ENCODE measurements at regions not wholly inside any gene's neighbourhood (a gene's known extent, or its start where the extent isn't known, plus 50 kb on each side); places are given as distances from the start of the nearest gene placed in this dataset.

DNA sequence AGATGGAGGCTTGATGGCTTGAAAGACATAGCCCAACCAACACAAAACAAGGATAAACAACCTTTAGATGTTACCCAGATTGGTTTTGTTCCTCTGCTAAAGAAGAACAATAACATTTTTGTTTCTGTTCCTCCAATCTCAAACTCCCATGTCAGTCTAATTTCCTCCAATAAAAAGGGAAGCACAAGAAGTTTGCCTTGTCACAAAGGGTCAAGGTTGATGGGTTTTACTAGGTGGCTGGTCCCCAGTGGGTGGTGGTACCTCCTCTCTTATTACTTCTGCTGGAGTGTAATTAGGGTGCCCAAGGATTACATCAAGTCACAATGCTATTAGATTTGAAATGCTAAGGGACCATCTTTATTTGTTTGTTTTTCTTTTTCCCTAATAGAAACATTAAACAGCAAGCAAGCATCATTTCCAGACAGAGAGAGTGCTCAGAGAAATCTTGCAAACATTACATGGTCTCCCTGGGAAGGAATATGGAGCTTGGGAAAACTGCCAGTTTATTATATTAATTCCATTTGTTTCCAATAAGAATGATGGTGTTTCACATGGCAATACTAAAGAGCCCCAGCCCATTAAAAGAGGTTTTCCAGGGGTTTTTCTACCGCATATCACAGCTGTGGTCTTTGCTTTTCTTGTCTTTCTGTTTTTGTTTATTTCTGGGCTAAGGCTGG is 78.3 kb upstream of the AOAH start:
- Histone ChIP-seq H3K27me3 (no peaks in the 10 kb centered on the region), H3K4me1 (no peaks in the 10 kb centered on the region), H3K4me3 (no peak overlapping the region), H3K9me3 (no peaks in the 10 kb centered on the region), H3K36me3 (no peaks in the 10 kb centered on the region), H3K27ac (no peak overlapping the region)
- DNase-seq: no peak
- TF ChIP-seq, protein P1, sequence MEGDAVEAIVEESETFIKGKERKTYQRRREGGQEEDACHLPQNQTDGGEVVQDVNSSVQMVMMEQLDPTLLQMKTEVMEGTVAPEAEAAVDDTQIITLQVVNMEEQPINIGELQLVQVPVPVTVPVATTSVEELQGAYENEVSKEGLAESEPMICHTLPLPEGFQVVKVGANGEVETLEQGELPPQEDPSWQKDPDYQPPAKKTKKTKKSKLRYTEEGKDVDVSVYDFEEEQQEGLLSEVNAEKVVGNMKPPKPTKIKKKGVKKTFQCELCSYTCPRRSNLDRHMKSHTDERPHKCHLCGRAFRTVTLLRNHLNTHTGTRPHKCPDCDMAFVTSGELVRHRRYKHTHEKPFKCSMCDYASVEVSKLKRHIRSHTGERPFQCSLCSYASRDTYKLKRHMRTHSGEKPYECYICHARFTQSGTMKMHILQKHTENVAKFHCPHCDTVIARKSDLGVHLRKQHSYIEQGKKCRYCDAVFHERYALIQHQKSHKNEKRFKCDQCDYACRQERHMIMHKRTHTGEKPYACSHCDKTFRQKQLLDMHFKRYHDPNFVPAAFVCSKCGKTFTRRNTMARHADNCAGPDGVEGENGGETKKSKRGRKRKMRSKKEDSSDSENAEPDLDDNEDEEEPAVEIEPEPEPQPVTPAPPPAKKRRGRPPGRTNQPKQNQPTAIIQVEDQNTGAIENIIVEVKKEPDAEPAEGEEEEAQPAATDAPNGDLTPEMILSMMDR (IDR thresholded peaks at IDR 0.05): no peak
- TF ChIP-seq POLR2A (IDR thresholded peaks at IDR 0.05): no peak

DNA sequence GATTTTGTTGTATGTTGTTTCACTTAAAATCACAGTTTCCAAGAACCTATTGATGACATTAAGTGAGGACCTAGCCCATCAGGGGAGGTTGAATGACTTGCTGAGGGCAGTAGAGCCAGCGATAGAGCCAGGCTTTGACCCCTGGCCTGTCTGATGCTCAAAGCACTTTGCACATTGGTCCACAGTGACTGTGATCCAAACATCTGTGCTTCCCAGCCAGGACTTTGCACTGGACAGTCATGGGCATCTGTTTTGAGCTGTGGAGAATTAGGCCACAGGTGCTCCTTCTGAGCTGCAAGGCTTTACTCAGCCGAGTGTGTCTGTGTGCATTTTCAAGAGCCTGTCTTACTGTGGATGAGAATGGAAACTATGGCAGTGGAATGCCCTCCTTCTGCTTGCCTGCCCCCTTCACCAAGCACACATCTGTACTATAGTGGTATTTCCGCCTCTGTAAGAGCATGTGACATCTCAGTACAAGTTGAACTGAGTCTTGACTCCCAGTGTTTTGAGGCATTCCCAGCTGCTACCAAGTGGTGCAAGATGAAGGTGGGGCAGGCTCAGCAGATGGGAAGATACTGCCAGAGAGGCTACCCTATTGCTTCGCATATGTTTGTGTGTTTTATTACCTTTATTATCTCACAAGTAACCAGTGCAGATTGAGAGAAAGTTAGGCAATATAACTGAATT is 72.7 kb upstream of the AOAH start:
- TF ChIP-seq, protein P1 (IDR thresholded peaks at IDR 0.05): no peak
- no peak for TF ChIP-seq POLR2A (IDR thresholded peaks at IDR 0.05)
- Histone ChIP-seq H3K9me3 (no peaks in the 10 kb centered on the region), H3K36me3 (no peaks in the 10 kb centered on the region), H3K4me3 (no peak overlapping the region), H3K27me3 (no peaks in the 10 kb centered on the region), H3K4me1 (peaks cover 0 to 6% (median 3%) of the 10 kb centered on the region in 4 donors), H3K27ac (peak overlapping the region in 1 of 4 donors; percentile 87)
- DNase-seq: peak in 1 of 3 donors; percentile 73

DNA sequence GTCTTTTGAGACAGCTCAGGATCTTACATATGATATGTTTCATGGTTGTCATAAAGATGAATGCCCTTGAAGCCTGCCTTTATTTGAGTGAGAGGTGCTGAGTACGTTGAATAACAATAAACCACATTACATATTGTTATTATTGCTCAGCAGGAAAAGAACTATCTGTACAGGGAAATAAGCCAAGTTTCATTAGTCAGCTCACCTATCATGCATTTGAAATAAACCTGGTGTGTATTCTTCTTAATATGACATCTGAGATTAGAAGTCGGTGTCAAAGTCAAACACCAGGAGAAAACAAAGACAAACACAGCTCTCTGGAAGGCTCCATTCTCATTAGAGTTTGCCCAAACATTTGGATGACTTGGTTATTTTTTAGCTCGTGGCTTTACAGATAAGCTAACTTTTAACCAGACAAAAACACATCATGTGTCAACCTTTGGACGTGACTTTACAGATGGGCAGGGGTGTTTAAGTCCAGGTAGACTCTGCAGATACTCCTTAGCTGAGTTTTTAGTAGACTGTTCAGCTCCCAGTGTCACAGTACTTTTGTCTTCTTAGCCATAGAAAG is 71.2 kb upstream of the AOAH start:
- Histone ChIP-seq H3K27me3 (no peaks in the 10 kb centered on the region), H3K9me3 (no peaks in the 10 kb centered on the region), H3K4me1 (peaks cover 0 to 6% (median 3%) of the 10 kb centered on the region in 4 donors), H3K27ac (peak overlapping the region in 3 of 4 donors; percentile 42 to 87 (median 45)), H3K4me3 (no peak overlapping the region), H3K36me3 (no peaks in the 10 kb centered on the region)
- no peak for DNase-seq
- TF ChIP-seq, protein P1 (IDR thresholded peaks at IDR 0.05): peak in 1 of 6 experiments; percentile 9
- no peak for TF ChIP-seq POLR2A (IDR thresholded peaks at IDR 0.05)

DNA sequence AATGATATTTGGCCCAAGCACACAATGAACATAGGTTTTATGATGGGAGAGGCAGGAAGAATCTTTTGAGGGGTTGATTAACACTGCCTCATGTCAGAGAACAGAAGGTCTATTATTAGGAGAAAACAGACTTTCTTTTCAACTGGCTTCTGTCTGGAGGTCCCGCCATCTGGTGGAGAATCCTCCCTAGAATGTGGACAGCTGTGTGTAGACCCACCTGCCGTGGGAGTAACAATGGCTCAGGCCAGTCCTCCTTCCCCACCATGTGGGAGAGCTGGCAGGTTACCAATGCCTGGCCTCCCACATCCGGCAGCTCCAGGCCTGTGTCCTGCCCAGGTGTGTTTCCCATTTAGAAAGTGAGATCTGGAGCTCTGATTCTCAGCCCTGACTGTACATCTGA is 70.4 kb upstream of the AOAH start:
- DNase-seq: no peak
- H3K4me3 ChIP-seq: no peak overlapping the region
- H3K27ac ChIP-seq: peak overlapping the region; percentile 6 to 87 (median 38)
- no peaks in the 10 kb centered on the region for H3K27me3 ChIP-seq
- TF ChIP-seq, protein P1 (IDR thresholded peaks at IDR 0.05): no peak
- TF ChIP-seq POLR2A (IDR thresholded peaks at IDR 0.05): no peak
- H3K4me1 ChIP-seq: peaks cover 0 to 6% (median 3%) of the 10 kb centered on the region in 4 donors
- H3K9me3 ChIP-seq: no peaks in the 10 kb centered on the region
- no peaks in the 10 kb centered on the region for H3K36me3 ChIP-seq

DNA sequence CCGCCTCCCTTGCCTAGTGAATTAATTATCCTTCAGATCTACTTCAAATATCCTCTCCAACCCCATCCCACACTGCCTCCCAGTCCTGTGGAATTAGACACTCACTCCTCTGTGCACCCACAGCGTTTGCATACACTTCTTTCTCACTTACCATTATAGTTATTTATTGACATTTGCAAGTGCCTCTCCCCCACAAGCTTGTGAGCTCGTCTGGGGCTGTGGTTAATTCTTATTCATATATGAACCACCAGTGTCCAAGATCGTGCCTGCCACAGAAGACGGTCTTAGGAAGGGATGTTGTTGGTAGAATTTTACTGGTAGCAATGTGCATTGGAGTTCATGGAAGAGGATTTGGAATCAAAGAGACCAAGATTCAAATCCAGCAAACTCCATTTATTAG is 68.1 kb upstream of the AOAH start:
- Histone ChIP-seq H3K27ac (no peak overlapping the region), H3K27me3 (no peaks in the 10 kb centered on the region), H3K9me3 (no peaks in the 10 kb centered on the region), H3K4me1 (peaks cover 0 to 6% (median 6%) of the 10 kb centered on the region in 4 donors), H3K4me3 (no peak overlapping the region), H3K36me3 (no peaks in the 10 kb centered on the region)
- DNase-seq: no peak
- TF ChIP-seq POLR2A (IDR thresholded peaks at IDR 0.05): no peak
- TF ChIP-seq, protein P1 (IDR thresholded peaks at IDR 0.05): no peak
